LNCaP clone FGC (cell line): ENCODE measurements at regions not wholly inside any gene's neighbourhood (a gene's known extent, or its start where the extent isn't known, plus 50 kb on each side); places are given as distances from the start of the nearest gene placed in this dataset.

Source experiments
- DNase-seq: peaks from one replicate; pipeline ENCODE4 v3.0.0-alpha.2; 2011; ENCODE audit warnings: low read depth
- H3K4me3 ChIP-seq: 2 replicates; pipeline ENCODE4 v1.5.1; 2011; ENCODE audit warnings: mild to moderate bottlenecking, low read depth, low read length, control low read depth
- TF ChIP-seq, protein P1 (sequence below): IDR thresholded peaks from 2 replicates; pipeline ENCODE4 v1.5.1; 2012; ENCODE audit warnings: mild to moderate bottlenecking; ENCODE audit not compliant: control insufficient read depth, insufficient read depth; ENCODE audit errors: extremely low read depth

DNA sequence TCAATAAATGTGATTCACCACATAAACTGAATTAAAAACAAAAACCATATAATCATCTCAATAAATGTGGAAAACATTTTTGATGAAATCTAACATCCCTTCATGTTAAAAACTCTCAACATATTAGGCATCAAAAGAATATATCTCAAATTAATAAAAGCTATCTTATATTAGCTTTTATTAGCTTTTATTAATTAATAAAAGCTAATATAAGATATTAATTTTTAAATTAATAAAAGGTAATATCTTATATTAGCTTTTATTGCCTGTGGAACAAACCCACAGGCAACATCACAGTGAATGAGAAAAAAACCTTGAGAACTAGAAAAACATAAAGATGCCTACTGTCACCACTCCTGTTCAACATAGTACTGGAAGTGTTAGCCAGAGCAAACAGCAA, 338.9 kb upstream of the GRIA1 start:
- TF ChIP-seq, protein P1, sequence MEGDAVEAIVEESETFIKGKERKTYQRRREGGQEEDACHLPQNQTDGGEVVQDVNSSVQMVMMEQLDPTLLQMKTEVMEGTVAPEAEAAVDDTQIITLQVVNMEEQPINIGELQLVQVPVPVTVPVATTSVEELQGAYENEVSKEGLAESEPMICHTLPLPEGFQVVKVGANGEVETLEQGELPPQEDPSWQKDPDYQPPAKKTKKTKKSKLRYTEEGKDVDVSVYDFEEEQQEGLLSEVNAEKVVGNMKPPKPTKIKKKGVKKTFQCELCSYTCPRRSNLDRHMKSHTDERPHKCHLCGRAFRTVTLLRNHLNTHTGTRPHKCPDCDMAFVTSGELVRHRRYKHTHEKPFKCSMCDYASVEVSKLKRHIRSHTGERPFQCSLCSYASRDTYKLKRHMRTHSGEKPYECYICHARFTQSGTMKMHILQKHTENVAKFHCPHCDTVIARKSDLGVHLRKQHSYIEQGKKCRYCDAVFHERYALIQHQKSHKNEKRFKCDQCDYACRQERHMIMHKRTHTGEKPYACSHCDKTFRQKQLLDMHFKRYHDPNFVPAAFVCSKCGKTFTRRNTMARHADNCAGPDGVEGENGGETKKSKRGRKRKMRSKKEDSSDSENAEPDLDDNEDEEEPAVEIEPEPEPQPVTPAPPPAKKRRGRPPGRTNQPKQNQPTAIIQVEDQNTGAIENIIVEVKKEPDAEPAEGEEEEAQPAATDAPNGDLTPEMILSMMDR, result no peak
- no peak overlapping the region for H3K4me3 ChIP-seq

DNA sequence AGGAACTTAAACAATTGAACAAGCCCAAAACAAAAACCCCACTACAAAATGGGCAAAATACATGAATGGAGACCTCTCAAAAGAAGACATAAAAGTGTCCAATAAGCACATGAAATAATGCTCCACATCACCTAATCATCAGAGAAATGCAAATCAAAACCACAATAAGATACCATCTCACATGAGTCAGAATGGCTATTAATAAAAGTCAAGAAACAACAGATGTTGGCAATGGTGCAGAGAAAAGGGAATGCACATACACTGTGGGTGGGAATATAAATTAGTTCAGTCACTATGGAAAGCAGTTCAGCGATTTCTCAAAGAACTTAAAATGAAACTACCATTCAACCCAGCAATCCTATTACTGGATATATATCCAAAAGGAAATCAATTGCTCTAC, 337.4 kb upstream of the GRIA1 start:
- no peak for DNase-seq
- TF ChIP-seq, protein P1, result no peak
- H3K4me3 ChIP-seq, result no peak overlapping the region

More for the DNA sequence above, 338.9 kb upstream of the GRIA1 start:
- DNase-seq, result no peak

DNA sequence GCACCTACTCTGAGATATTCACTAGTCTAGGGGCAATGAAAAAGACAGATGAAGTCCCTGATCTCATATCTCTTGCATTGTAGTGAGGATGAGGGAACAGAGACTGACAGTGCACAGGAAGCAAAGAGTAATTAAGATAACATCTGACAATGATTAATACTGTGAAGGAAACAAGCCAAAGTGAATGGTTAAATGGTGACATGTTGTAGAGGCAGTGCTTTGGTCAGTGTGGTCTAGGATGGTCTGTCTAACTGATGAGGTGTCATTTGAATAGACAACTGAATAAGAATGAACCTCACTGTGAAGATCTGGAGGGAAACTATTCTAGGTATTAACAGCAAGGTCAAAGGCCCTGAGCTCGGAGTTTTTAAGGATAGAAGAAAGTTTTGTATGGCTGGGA, 333.3 kb upstream of the GRIA1 start:
- H3K4me3 ChIP-seq, result no peak overlapping the region
- DNase-seq, result no peak
- TF ChIP-seq, protein P1, result no peak

DNA sequence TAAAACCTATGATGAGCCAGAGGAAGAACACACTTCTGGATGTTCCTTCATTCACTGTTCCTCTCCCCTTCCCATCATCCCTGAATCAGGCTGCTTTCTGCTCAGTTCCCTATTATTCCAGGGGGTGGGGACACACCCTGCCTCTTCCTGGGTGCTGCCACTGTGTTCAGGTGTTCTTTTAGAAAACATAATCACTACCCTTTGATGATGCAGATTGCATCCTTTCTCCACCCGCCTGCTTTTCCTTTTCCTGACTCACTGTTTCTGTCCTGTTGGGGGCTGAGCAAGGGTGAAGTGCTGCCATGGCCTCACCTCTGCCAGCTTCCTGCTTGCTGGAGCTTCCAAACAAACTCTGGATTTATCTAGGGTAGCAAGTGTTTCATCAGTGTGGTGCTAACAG, 331.9 kb upstream of the GRIA1 start:
- no peak overlapping the region for H3K4me3 ChIP-seq
- DNase-seq, result no peak
- TF ChIP-seq, protein P1, result no peak

DNA sequence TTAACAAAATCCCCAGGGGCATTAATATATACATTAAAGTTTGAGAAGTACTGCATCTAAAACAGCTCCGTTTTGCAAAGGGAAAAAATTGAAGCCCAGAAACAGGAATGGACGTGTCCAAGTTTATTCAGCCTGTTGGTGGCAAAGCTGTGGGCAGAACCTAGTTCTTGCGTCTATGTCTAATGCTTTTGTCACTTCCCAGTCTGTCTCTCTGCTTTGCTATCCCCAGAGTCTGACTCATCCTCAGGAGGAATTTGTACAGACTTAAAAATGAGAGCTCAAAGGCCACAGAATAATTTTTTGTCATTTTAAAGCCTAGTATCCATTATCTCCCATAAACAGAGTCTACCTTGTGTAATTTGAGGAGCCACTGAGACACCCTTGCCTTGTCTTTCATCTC, 330.9 kb upstream of the GRIA1 start:
- H3K4me3 ChIP-seq, result no peak overlapping the region
- TF ChIP-seq, protein P1, result no peak
- no peak for DNase-seq

DNA sequence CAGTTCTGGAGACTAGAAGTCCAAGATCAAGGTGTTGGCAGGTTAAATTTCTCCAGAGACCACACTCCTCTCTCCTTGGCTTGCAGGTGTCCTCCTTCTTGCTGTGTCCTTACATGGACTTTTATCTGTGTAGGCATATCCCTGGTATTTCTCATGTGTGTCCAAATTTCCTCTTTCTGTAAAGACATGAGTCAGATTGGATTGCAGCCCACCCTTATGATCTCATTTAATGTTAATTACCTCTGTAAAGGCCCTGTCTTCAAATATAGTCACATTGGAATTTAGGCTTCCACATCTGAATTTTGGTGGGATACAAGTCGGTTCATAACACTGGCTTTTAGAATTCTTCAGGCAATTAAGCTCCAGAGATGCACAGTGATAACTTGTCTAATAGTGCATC, 322.2 kb upstream of the GRIA1 start:
- no peak overlapping the region for H3K4me3 ChIP-seq
- no peak for DNase-seq
- TF ChIP-seq, protein P1, result no peak

DNA sequence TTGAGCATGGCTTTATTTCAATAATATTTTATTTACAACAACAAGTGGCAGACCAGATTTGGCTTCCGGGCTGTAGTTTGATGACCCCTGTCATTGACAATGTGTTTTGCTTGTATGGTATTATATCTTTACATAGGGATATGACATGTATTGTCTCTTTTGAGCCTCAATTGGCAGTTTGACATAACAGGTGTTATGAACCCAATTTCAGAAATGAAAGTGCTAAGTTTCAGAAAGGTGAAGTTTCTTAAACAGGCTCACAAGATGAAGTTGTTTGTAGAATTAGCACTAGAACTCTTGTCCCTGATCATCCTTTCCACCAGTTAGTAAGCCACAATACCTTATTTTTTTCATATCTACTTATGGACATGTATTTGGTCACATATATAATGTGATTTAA, 303.0 kb upstream of the GRIA1 start:
- TF ChIP-seq, protein P1, result no peak
- DNase-seq, result no peak
- no peak overlapping the region for H3K4me3 ChIP-seq
